Colonic mucosa (tissue), 4 donors: ENCODE measurements at regions not wholly inside any gene's neighbourhood (a gene's known extent, or its start where the extent isn't known, plus 50 kb on each side); places are given as distances from the start of the nearest gene placed in this dataset.

Experiments
- DNase-seq: peaks from one replicate; pipeline ENCODE4 v3.0.0-alpha.2; 2020
- H3K27ac ChIP-seq: fragments of 200-600 bp; one replicate; pipeline ENCODE4 v1.8.0; 2021
- H3K27me3 ChIP-seq: fragments of 200-600 bp; one replicate; pipeline ENCODE4 v1.8.0; 2021
- H3K36me3 ChIP-seq: fragments of 200-600 bp; one replicate; pipeline ENCODE4 v1.8.0; 2021
- H3K4me1 ChIP-seq: fragments of 200-600 bp; one replicate; pipeline ENCODE4 v1.8.0; 2021; ENCODE audit warnings: mild to moderate bottlenecking
- H3K4me3 ChIP-seq: fragments of 200-600 bp; one replicate; pipeline ENCODE4 v1.8.0; 2021
- H3K9ac ChIP-seq, 2 donors: one replicate each; pipeline ENCODE4 v1.7.0; 2013; ENCODE audit warnings: control low read depth in 2 of 2, low read depth in 2 of 2, low read length in 2 of 2
- H3K9me3 ChIP-seq: fragments of 200-600 bp; one replicate; pipeline ENCODE4 v1.8.0; 2021
- intact Hi-C: fragments of 100-400 bp; cut with DNase I; formaldehyde crosslinking; loops from one replicate; pipeline ENCODE4 v1.14.1; 2022
- TF ChIP-seq, protein P1 (sequence below): fragments of 200-600 bp; IDR thresholded peaks from one replicate; pipeline ENCODE4 v1.8.0; 2022; ENCODE audit warnings: antibody characterized with exemption, mild to moderate bottlenecking
- donor health status: healthy.
- donor health status: DM: no; HTN: no; CAD: no.
- donor health status: DM: no; HTN: no; CAD: no.

DNA sequence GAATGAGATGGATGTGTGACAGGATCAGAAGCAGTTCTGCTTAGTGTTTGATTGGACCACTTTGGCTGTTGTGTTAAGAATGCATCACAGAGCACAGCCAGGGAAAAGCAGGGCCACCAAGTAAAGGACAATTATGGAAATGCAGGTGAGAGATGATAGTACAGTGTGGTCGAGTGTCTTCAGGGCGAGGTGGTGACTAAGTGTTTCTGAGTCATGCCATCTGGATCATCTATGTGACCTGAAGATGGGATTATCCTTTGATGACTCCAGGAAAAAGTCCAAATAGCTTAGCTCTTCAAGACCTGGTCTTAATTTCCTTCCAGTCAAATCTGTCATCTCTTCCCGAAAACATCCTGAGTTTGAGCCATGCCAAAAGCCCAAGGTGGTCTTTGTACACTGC, 523.2 kb upstream of the IGFBP3 start:
- no peaks in the 10 kb centered on the region for H3K36me3 ChIP-seq
- H3K27ac ChIP-seq: no peak overlapping the region
- no peaks in the 10 kb centered on the region for H3K9me3 ChIP-seq
- DNase-seq: no peak
- no peaks in the 10 kb centered on the region for H3K27me3 ChIP-seq
- TF ChIP-seq, protein P1, sequence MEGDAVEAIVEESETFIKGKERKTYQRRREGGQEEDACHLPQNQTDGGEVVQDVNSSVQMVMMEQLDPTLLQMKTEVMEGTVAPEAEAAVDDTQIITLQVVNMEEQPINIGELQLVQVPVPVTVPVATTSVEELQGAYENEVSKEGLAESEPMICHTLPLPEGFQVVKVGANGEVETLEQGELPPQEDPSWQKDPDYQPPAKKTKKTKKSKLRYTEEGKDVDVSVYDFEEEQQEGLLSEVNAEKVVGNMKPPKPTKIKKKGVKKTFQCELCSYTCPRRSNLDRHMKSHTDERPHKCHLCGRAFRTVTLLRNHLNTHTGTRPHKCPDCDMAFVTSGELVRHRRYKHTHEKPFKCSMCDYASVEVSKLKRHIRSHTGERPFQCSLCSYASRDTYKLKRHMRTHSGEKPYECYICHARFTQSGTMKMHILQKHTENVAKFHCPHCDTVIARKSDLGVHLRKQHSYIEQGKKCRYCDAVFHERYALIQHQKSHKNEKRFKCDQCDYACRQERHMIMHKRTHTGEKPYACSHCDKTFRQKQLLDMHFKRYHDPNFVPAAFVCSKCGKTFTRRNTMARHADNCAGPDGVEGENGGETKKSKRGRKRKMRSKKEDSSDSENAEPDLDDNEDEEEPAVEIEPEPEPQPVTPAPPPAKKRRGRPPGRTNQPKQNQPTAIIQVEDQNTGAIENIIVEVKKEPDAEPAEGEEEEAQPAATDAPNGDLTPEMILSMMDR: no peak
- intact Hi-C loops: no loop called here
- H3K9ac ChIP-seq: no peak overlapping the region
- no peak overlapping the region for H3K4me3 ChIP-seq
- no peaks in the 10 kb centered on the region for H3K4me1 ChIP-seq

DNA sequence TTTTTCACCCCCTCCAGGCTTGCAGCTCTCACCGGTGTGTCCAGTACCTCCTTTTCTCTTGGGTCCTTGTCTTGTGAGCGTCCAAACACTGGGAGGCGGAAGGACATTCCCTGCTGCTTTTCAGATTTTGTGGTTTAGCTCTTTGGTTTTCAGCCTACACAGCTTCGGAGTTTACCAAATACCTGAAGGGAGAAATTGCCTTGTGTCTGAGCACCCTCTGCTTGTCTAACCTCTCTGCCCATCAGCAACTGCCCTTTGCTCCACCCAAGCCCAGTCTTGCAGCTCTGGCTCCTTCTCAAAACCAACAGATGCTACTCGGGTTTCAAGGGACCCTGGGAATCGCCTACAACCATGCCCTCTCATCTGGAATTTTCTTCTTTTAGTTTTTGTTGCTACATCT, 519.1 kb upstream of the IGFBP3 start:
- H3K9ac ChIP-seq: no peak overlapping the region
- no peak overlapping the region for H3K4me3 ChIP-seq
- H3K4me1 ChIP-seq: no peaks in the 10 kb centered on the region
- H3K36me3 ChIP-seq: no peaks in the 10 kb centered on the region
- no peaks in the 10 kb centered on the region for H3K9me3 ChIP-seq
- DNase-seq: no peak
- intact Hi-C loops: no loop called here
- H3K27me3 ChIP-seq: no peaks in the 10 kb centered on the region
- no peak overlapping the region for H3K27ac ChIP-seq
- TF ChIP-seq, protein P1: no peak

DNA sequence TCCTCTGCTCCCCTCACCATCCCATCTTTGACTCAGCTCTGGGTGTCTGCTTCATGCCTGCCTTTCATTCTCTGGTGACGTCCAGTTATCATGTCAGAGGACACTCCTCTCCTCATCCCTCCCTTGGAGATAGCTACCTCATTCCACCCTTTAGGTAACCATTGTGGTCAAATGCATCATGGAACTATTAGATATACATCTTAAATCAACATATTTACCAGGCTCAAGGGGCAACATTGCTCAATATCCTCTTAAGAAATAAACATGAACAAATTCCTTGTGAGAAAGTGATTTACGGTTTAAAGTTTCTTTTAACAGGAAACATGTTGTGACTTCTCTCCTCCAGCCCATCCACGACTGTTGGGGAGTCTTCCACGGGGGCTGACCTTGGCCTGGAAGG, 511.6 kb upstream of the IGFBP3 start:
- H3K36me3 ChIP-seq: no peaks in the 10 kb centered on the region
- no peak overlapping the region for H3K9ac ChIP-seq
- H3K4me1 ChIP-seq: no peaks in the 10 kb centered on the region
- no peaks in the 10 kb centered on the region for H3K27me3 ChIP-seq
- TF ChIP-seq, protein P1: no peak
- intact Hi-C loops: no loop called here
- no peak overlapping the region for H3K4me3 ChIP-seq
- H3K27ac ChIP-seq: no peak overlapping the region
- DNase-seq: no peak
- H3K9me3 ChIP-seq: no peaks in the 10 kb centered on the region

DNA sequence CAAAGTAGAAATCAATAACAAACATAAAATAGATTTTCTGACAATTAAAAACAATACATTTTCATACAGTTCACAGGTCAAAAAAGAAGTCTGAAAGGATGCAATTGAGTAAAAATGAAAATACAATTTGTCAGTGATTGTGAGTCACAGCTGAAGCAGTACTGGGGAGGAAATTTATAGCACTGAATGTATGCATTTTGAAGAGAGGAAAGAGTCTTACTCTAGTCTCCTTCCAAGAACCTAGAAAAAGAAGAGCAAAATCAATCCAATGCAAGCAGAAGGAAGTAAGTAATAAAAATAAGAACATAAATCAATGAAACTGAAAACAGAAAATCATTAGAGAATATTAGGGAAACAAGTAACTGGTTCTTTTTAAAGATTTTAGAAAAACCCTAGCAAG, 507.2 kb upstream of the IGFBP3 start:
- Histone ChIP-seq H3K9ac (no peak overlapping the region), H3K4me1 (no peaks in the 10 kb centered on the region), H3K36me3 (no peaks in the 10 kb centered on the region), H3K27ac (no peak overlapping the region), H3K9me3 (no peaks in the 10 kb centered on the region), H3K4me3 (no peak overlapping the region), H3K27me3 (no peaks in the 10 kb centered on the region)
- TF ChIP-seq, protein P1: no peak
- no peak for DNase-seq
- intact Hi-C loops: no loop called here

DNA sequence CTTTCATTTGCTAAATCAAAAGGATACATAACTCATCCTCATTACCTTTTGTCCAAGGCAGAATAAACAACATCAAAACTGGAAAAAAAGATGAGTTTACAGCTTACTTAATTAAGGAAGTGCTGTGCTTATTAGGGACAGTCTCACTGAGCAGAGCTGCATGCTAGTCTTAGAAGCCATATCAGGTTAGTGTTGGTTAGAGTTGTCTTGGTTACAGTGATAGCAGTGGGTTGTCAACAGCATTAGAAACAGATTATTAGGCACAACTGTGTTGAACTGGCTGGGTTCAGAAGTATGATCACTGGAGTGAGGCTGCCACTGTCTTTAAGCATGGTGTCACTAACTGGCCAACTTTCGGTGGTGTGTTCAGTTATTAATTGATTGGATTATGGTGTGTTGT, 503.9 kb upstream of the IGFBP3 start:
- H3K4me3 ChIP-seq: no peak overlapping the region
- no peak overlapping the region for H3K27ac ChIP-seq
- no peaks in the 10 kb centered on the region for H3K9me3 ChIP-seq
- intact Hi-C loops: no loop called here
- H3K27me3 ChIP-seq: no peaks in the 10 kb centered on the region
- no peaks in the 10 kb centered on the region for H3K4me1 ChIP-seq
- no peak overlapping the region for H3K9ac ChIP-seq
- no peak for DNase-seq
- TF ChIP-seq, protein P1: no peak
- no peaks in the 10 kb centered on the region for H3K36me3 ChIP-seq
